ENCODE measurements at regions not wholly inside any gene's neighbourhood (a gene's known extent, or its start where the extent isn't known, plus 50 kb on each side); places are given as distances from the start of the nearest gene placed in this dataset.
"Not testable (repeated sequence)": the region's sequence is repeated elsewhere in the genome, so short reads cannot be mapped to it uniquely, and the experiment has no call there.

- Mint-ChIP-seq H3K27ac (no peak overlapping the region), H3K27me3 (ENCODE audit: low read depth) (no peaks in the 10 kb centered on the region), H3K4me1 (ENCODE audit: low read depth) (no peaks in the 10 kb centered on the region), H3K4me3 (no peak overlapping the region), H3K9me3 (ENCODE audit: insufficient read depth) (no peaks in the 10 kb centered on the region), H3K36me3 (ENCODE audit: low read depth) (no peaks in the 10 kb centered on the region)
- CTCF ChIA-PET, result no interaction called here
- no peak for ATAC-seq
- POLR2A ChIA-PET, result no interaction called here
- no peak for DNase-seq
Measured at GRCh38 chr5:174625591-174626350, 98.6 kb upstream of the MSX2 start.

GRCh38 chr5:174626369-174626920, 97.9 kb upstream of the MSX2 start:
- no peaks in the 10 kb centered on the region for H3K36me3 Mint-ChIP-seq (ENCODE audit: low read depth)
- ATAC-seq (no peak), DNase-seq (no peak)
- POLR2A ChIA-PET, result no interaction called here
- no peak overlapping the region for H3K4me3 Mint-ChIP-seq
- H3K9me3 Mint-ChIP-seq (ENCODE audit: insufficient read depth), result no peaks in the 10 kb centered on the region
- no peaks in the 10 kb centered on the region for H3K27me3 Mint-ChIP-seq (ENCODE audit: low read depth)
- CTCF ChIA-PET, result no interaction called here
- H3K27ac Mint-ChIP-seq, result no peak overlapping the region
- H3K4me1 Mint-ChIP-seq (ENCODE audit: low read depth), result no peaks in the 10 kb centered on the region

- POLR2A ChIA-PET, result no interaction called here
- DNase-seq, result no peak
- Mint-ChIP-seq H3K27ac (no peak overlapping the region), H3K9me3 (ENCODE audit: insufficient read depth) (no peaks in the 10 kb centered on the region), H3K27me3 (ENCODE audit: low read depth) (no peaks in the 10 kb centered on the region), H3K36me3 (ENCODE audit: low read depth) (no peaks in the 10 kb centered on the region), H3K4me1 (ENCODE audit: low read depth) (no peaks in the 10 kb centered on the region), H3K4me3 (no peak overlapping the region)
- CTCF ChIA-PET, result no interaction called here
- ATAC-seq, result no peak
Measured at GRCh38 chr5:174636094-174636493, 88.3 kb upstream of the MSX2 start.

GRCh38 chr5:174642816-174643405, 81.5 kb upstream of the MSX2 start:
- ChIA-PET CTCF (no interaction called here), POLR2A (no interaction called here)
- no peaks in the 10 kb centered on the region for H3K36me3 Mint-ChIP-seq (ENCODE audit: low read depth)
- ATAC-seq (no peak), DNase-seq (no peak)
- no peaks in the 10 kb centered on the region for H3K4me1 Mint-ChIP-seq (ENCODE audit: low read depth)
- no peak overlapping the region for H3K4me3 Mint-ChIP-seq
- H3K27ac Mint-ChIP-seq, result no peak overlapping the region
- no peaks in the 10 kb centered on the region for H3K9me3 Mint-ChIP-seq (ENCODE audit: insufficient read depth)
- H3K27me3 Mint-ChIP-seq (ENCODE audit: low read depth), result no peaks in the 10 kb centered on the region

- H3K27ac Mint-ChIP-seq, result no peak overlapping the region
- CTCF ChIA-PET, result no interaction called here
- no peaks in the 10 kb centered on the region for H3K9me3 Mint-ChIP-seq (ENCODE audit: insufficient read depth)
- H3K27me3 Mint-ChIP-seq (ENCODE audit: low read depth), result no peaks in the 10 kb centered on the region
- no peaks in the 10 kb centered on the region for H3K36me3 Mint-ChIP-seq (ENCODE audit: low read depth)
- POLR2A ChIA-PET, result no interaction called here
- H3K4me3 Mint-ChIP-seq, result no peak overlapping the region
- ATAC-seq, result no peak
- H3K4me1 Mint-ChIP-seq (ENCODE audit: low read depth), result no peaks in the 10 kb centered on the region
- no peak for DNase-seq
Measured at GRCh38 chr5:174644436-174644835, 79.9 kb upstream of the MSX2 start.

GRCh38 chr5:174644923-174645322, 79.5 kb upstream of the MSX2 start:
- no peaks in the 10 kb centered on the region for H3K4me1 Mint-ChIP-seq (ENCODE audit: low read depth)
- H3K36me3 Mint-ChIP-seq (ENCODE audit: low read depth), result no peaks in the 10 kb centered on the region
- no peak overlapping the region for H3K4me3 Mint-ChIP-seq
- POLR2A ChIA-PET, result no interaction called here
- no peak for DNase-seq
- H3K27ac Mint-ChIP-seq, result no peak overlapping the region
- no peaks in the 10 kb centered on the region for H3K9me3 Mint-ChIP-seq (ENCODE audit: insufficient read depth)
- ATAC-seq, result no peak
- CTCF ChIA-PET, result no interaction called here
- H3K27me3 Mint-ChIP-seq (ENCODE audit: low read depth), result no peaks in the 10 kb centered on the region

GRCh38 chr5:174645677-174646076, 78.7 kb upstream of the MSX2 start:
- Mint-ChIP-seq H3K9me3 (ENCODE audit: insufficient read depth) (no peaks in the 10 kb centered on the region), H3K27me3 (ENCODE audit: low read depth) (no peaks in the 10 kb centered on the region), H3K36me3 (ENCODE audit: low read depth) (no peaks in the 10 kb centered on the region), H3K4me3 (no peak overlapping the region), H3K4me1 (ENCODE audit: low read depth) (no peaks in the 10 kb centered on the region), H3K27ac (no peak overlapping the region)
- DNase-seq (no peak), ATAC-seq (no peak)
- POLR2A ChIA-PET, result no interaction called here
- CTCF ChIA-PET, result no interaction called here

- CTCF ChIA-PET; DNase-seq; H3K4me3 Mint-ChIP-seq; H3K27me3 Mint-ChIP-seq (ENCODE audit: low read depth); H3K4me1 Mint-ChIP-seq (ENCODE audit: low read depth); H3K27ac Mint-ChIP-seq; H3K9me3 Mint-ChIP-seq (ENCODE audit: insufficient read depth); H3K36me3 Mint-ChIP-seq (ENCODE audit: low read depth); POLR2A ChIA-PET; ATAC-seq: not testable (repeated sequence)
Measured at GRCh38 chr5:174648618-174649017, 75.8 kb upstream of the MSX2 start.

GRCh38 chr5:174649391-174649790, 75.0 kb upstream of the MSX2 start:
- Mint-ChIP-seq H3K9me3 (ENCODE audit: insufficient read depth) (no peaks in the 10 kb centered on the region), H3K4me1 (ENCODE audit: low read depth) (no peaks in the 10 kb centered on the region), H3K36me3 (ENCODE audit: low read depth) (no peaks in the 10 kb centered on the region), H3K4me3 (no peak overlapping the region), H3K27ac (no peak overlapping the region), H3K27me3 (ENCODE audit: low read depth) (no peaks in the 10 kb centered on the region)
- CTCF ChIA-PET, result no interaction called here
- ATAC-seq (no peak), DNase-seq (no peak)
- POLR2A ChIA-PET, result no interaction called here

GRCh38 chr5:174654442-174654841, 69.9 kb upstream of the MSX2 start:
- Mint-ChIP-seq H3K36me3 (ENCODE audit: low read depth) (no peaks in the 10 kb centered on the region), H3K4me3 (no peak overlapping the region), H3K9me3 (ENCODE audit: insufficient read depth) (no peaks in the 10 kb centered on the region), H3K27ac (no peak overlapping the region), H3K27me3 (ENCODE audit: low read depth) (peaks cover 4% of the 10 kb centered on the region), H3K4me1 (ENCODE audit: low read depth) (no peaks in the 10 kb centered on the region)
- ChIA-PET POLR2A (no interaction called here), CTCF (no interaction called here)
- ATAC-seq (no peak), DNase-seq (no peak)

GRCh38 chr5:174655351-174655750, 69.0 kb upstream of the MSX2 start:
- H3K4me3 Mint-ChIP-seq, result no peak overlapping the region
- H3K4me1 Mint-ChIP-seq (ENCODE audit: low read depth), result no peaks in the 10 kb centered on the region
- DNase-seq (no peak), ATAC-seq (no peak)
- H3K36me3 Mint-ChIP-seq (ENCODE audit: low read depth), result no peaks in the 10 kb centered on the region
- H3K9me3 Mint-ChIP-seq (ENCODE audit: insufficient read depth), result no peaks in the 10 kb centered on the region
- peaks cover 4% of the 10 kb centered on the region for H3K27me3 Mint-ChIP-seq (ENCODE audit: low read depth)
- ChIA-PET POLR2A (no interaction called here), CTCF (no interaction called here)
- H3K27ac Mint-ChIP-seq, result no peak overlapping the region

- Mint-ChIP-seq H3K9me3 (ENCODE audit: insufficient read depth) (peaks cover 3% of the 10 kb centered on the region), H3K27ac (no peak overlapping the region), H3K4me3 (no peak overlapping the region), H3K36me3 (ENCODE audit: low read depth) (no peaks in the 10 kb centered on the region), H3K4me1 (ENCODE audit: low read depth) (no peaks in the 10 kb centered on the region), H3K27me3 (ENCODE audit: low read depth) (no peaks in the 10 kb centered on the region)
- POLR2A ChIA-PET, result no interaction called here
- no peak for ATAC-seq
- CTCF ChIA-PET, result no interaction called here
- no peak for DNase-seq
Measured at GRCh38 chr5:174664180-174664850, 60.1 kb upstream of the MSX2 start.

Data from activated CD8-positive, alpha-beta T cell treated with anti-CD3 and anti-CD28 coated beads, Interleukin-2, amount 10 ng/mL, durations not matched to agents 7 days and 5 days (primary cell).